ENCODE measurements at regions not wholly inside any gene's neighbourhood (a gene's known extent, or its start where the extent isn't known, plus 50 kb on each side); places are given as distances from the start of the nearest gene placed in this dataset.

DNA sequence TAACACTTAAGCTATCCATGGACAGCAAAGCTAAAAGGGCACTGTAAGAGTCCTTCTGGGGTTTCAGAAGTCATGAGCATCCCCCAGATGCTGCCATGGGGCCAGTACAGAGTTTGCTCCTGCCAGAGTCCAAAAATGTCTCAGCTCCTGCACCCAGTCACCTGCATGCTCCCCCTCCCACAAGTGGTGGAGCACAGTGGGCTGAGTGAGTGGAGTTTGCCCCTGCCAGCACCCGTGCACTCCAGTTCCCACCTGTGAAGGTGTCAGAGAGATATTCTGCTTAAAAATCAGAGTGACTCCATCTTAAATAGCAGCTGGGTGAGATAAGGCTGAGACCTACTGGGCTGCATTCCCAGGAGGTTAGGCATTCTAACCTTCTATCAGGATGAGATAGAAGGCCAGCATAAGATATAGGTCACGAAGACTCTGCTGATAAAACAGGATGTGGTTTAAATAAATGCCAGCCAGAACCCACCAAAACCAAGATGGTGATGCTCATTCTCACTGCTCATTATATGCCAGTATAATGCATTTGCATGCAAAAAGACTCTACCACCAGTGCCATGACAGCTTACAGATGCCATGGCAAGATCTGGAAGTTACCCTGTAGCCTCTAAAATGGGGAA, 140.1 kb upstream of the ZNF92 start:
- Mint-ChIP-seq H3K4me1 (ENCODE audit: low read depth, unreplicated experiment) (peaks cover 6% of the 10 kb centered on the region), H3K36me3 (ENCODE audit: low read depth, unreplicated experiment) (peaks cover 2% of the 10 kb centered on the region), H3K27me3 (ENCODE audit: low read depth, unreplicated experiment) (peaks cover 18% of the 10 kb centered on the region), H3K9me3 (ENCODE audit: unreplicated experiment) (peaks cover 3% of the 10 kb centered on the region), H3K27ac (ENCODE audit: unreplicated experiment) (no peak overlapping the region), H3K4me3 (ENCODE audit: unreplicated experiment) (no peak overlapping the region)
- H3K4me1 ChIP-seq (ENCODE audit: insufficient read depth, low read length), result no peaks in the 10 kb centered on the region
- DNase-seq (ENCODE audit: low read depth), result no peak
- no peaks in the 10 kb centered on the region for H3K27me3 ChIP-seq (ENCODE audit: insufficient read depth, low read length)
- no peak overlapping the region for H3K9ac ChIP-seq (ENCODE audit: low read length)
- FAIRE-seq, result no peak
- no peak for TF ChIP-seq EZH2 (IDR thresholded peaks at IDR 0.05; ENCODE audit: insufficient read depth, low read length)
- TF ChIP-seq, protein P1, sequence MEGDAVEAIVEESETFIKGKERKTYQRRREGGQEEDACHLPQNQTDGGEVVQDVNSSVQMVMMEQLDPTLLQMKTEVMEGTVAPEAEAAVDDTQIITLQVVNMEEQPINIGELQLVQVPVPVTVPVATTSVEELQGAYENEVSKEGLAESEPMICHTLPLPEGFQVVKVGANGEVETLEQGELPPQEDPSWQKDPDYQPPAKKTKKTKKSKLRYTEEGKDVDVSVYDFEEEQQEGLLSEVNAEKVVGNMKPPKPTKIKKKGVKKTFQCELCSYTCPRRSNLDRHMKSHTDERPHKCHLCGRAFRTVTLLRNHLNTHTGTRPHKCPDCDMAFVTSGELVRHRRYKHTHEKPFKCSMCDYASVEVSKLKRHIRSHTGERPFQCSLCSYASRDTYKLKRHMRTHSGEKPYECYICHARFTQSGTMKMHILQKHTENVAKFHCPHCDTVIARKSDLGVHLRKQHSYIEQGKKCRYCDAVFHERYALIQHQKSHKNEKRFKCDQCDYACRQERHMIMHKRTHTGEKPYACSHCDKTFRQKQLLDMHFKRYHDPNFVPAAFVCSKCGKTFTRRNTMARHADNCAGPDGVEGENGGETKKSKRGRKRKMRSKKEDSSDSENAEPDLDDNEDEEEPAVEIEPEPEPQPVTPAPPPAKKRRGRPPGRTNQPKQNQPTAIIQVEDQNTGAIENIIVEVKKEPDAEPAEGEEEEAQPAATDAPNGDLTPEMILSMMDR (IDR thresholded peaks at IDR 0.05; ENCODE audit: insufficient read depth, low read depth, low read length), result no peak
- H3K4me2 ChIP-seq (ENCODE audit: low read length), result no peak overlapping the region
- no peak overlapping the region for H3K27ac ChIP-seq (ENCODE audit: low read depth, low read length)
- no peaks in the 10 kb centered on the region for H3K9me3 ChIP-seq (ENCODE audit: insufficient read depth, low read depth, low read length)
- H3K36me3 ChIP-seq (ENCODE audit: insufficient read depth, low read length), result no peaks in the 10 kb centered on the region
- no peaks in the 10 kb centered on the region for H4K20me1 ChIP-seq (ENCODE audit: insufficient read depth, low read length)
- no peak overlapping the region for H3K4me3 ChIP-seq (ENCODE audit: insufficient read depth, low read depth, low read length)
- H3K79me2 ChIP-seq (ENCODE audit: insufficient read depth, low read length), result no peaks in the 10 kb centered on the region
- H2AFZ ChIP-seq (ENCODE audit: low read depth, low read length), result no peak overlapping the region

DNA sequence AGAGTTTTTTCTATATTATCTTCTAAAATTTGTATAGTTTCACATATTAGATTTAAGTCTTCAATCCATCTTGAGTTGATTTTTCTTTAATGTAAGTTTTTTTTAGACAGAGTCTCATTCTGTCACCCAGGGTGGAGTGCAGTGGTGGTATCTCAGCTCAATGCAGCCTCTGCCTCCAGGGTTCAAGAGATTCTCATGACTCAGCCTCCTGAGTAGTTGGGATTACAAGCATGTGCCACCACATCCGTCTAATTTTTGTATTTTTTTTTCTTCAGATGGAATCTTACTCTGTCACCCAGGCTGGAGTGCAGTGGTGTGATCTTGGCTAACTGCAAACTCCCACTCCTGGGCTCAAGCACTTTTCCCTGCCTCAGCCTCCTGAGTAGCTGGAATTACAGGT, 143.4 kb upstream of the ZNF92 start:
- H3K4me3 ChIP-seq (ENCODE audit: insufficient read depth, low read depth, low read length), result no peak overlapping the region

More for the DNA sequence above, 143.4 kb upstream of the ZNF92 start:
- Histone ChIP-seq H3K27ac (ENCODE audit: low read depth, low read length) (no peak overlapping the region), H3K9me3 (ENCODE audit: insufficient read depth, low read depth, low read length) (no peaks in the 10 kb centered on the region), H3K9ac (ENCODE audit: low read length) (no peak overlapping the region), H2AFZ (ENCODE audit: low read depth, low read length) (no peak overlapping the region), H3K36me3 (ENCODE audit: insufficient read depth, low read length) (no peaks in the 10 kb centered on the region), H3K4me1 (ENCODE audit: insufficient read depth, low read length) (no peaks in the 10 kb centered on the region), H3K27me3 (ENCODE audit: insufficient read depth, low read length) (no peaks in the 10 kb centered on the region), H3K4me2 (ENCODE audit: low read length) (no peak overlapping the region), H4K20me1 (ENCODE audit: insufficient read depth, low read length) (no peaks in the 10 kb centered on the region), H3K79me2 (ENCODE audit: insufficient read depth, low read length) (no peaks in the 10 kb centered on the region)
- no peak for TF ChIP-seq EZH2 (IDR thresholded peaks at IDR 0.05; ENCODE audit: insufficient read depth, low read length)
- TF ChIP-seq, protein P1 (IDR thresholded peaks at IDR 0.05; ENCODE audit: insufficient read depth, low read depth, low read length), result no peak
- Mint-ChIP-seq H3K27me3 (ENCODE audit: low read depth, unreplicated experiment) (peaks cover 6% of the 10 kb centered on the region), H3K27ac (ENCODE audit: unreplicated experiment) (no peak overlapping the region), H3K9me3 (ENCODE audit: unreplicated experiment) (no peaks in the 10 kb centered on the region), H3K36me3 (ENCODE audit: low read depth, unreplicated experiment) (no peaks in the 10 kb centered on the region), H3K4me1 (ENCODE audit: low read depth, unreplicated experiment) (peaks cover 6% of the 10 kb centered on the region), H3K4me3 (ENCODE audit: unreplicated experiment) (no peak overlapping the region)
- FAIRE-seq (no peak), DNase-seq (ENCODE audit: low read depth) (no peak)
